T-cell (primary cell): ENCODE measurements at regions not wholly inside any gene's neighbourhood (a gene's known extent, or its start where the extent isn't known, plus 50 kb on each side); places are given as distances from the start of the nearest gene placed in this dataset.
"Not testable (repeated sequence)": the region's sequence is repeated elsewhere in the genome, so short reads cannot be mapped to it uniquely, and the experiment has no call there.

Source experiments
- ATAC-seq, 4 experiments: fragments of 200-7000 bp in 3 of 4; fragments of 150-1000 bp in 1 of 4; cut with Tn5 transposase; replicated peaks in 1 of 4; 1 replicate in 3 of 4; 2 replicates in 1 of 4; pipeline ENCODE4 v1.10.0; 2021; ENCODE audit warnings: moderate library complexity in 3 of 4, mild to moderate bottlenecking in 2 of 4, moderate number of reproducible peaks in 1 of 4
- CTCF ChIA-PET, 2 donors: fragments of 300-600 bp; sonication (Branson Sonifier 250); formaldehyde crosslinking; loops; one replicate each; lab custom pipeline; 2022; ENCODE audit warnings: antibody characterized with exemption in 2 of 2; lab: Charles Lee
- POLR2A ChIA-PET, 2 donors: fragments of 300-600 bp; sonication (Branson Sonifier 250); formaldehyde crosslinking; loops; one replicate each; lab custom pipeline; 2022; ENCODE audit warnings: antibody characterized with exemption in 2 of 2; lab: Charles Lee
- DNase-seq, 35 experiments: peaks; one replicate each; pipeline versions ENCODE4 v3.0.0 to v3.0.0-alpha.2; 2013 to 2023
- H3K27ac ChIP-seq: one replicate; pipeline ENCODE4 v1.5.1; 2013; ENCODE audit warnings: low read length
- H3K27me3 ChIP-seq, 2 experiments: replicated peaks in 1 of 2; 1 replicate in 1 of 2; 2 replicates in 1 of 2; pipeline versions ENCODE4 v1.6.1 to v1.7.0; 2013; ENCODE audit warnings: low read length in 1 of 2, mixed read lengths in 1 of 2; ENCODE audit not compliant: control insufficient read depth in 2 of 2, insufficient read depth in 2 of 2; ENCODE audit errors: extremely low read depth in 1 of 2
- H3K36me3 ChIP-seq, 2 donors: 1 replicate in 1 of 2; 2 replicates in 1 of 2; pipeline versions ENCODE4 v1.6.1 to v1.7.0; 2013; ENCODE audit warnings: low read length in 1 of 2; ENCODE audit not compliant: control insufficient read depth in 2 of 2, insufficient read depth in 1 of 2; ENCODE audit errors: extremely low read depth in 1 of 2
- H3K4me1 ChIP-seq, 2 experiments: 1 replicate in 1 of 2; 2 replicates in 1 of 2; pipeline versions ENCODE4 v1.6.1 to v1.7.0; 2013; ENCODE audit warnings: low read length in 2 of 2, mixed read lengths in 1 of 2; ENCODE audit not compliant: insufficient read depth in 2 of 2, control insufficient read depth in 1 of 2; ENCODE audit errors: extremely low read depth in 1 of 2
- H3K4me3 ChIP-seq, 2 donors: 1 replicate in 1 of 2; 2 replicates in 1 of 2; pipeline versions ENCODE4 v1.5.1 to v1.7.0; 2013; ENCODE audit warnings: mild to moderate bottlenecking in 2 of 2, low read length in 1 of 2, moderate library complexity in 1 of 2; ENCODE audit not compliant: control insufficient read depth in 1 of 2; ENCODE audit errors: extremely low read depth in 1 of 2
- H3K9me3 ChIP-seq: 2 replicates; pipeline ENCODE4 v1.7.0; 2013
- H3K27ac Mint-ChIP-seq, 2 donors: one replicate each; pipeline ENCODE4 v1.8.0; 2020 to 2021; ENCODE audit warnings: mild to moderate bottlenecking in 2 of 2, mixed read lengths in 2 of 2
- H3K27me3 Mint-ChIP-seq, 2 donors: one replicate each; pipeline ENCODE4 v1.8.0; 2021 to 2022; ENCODE audit warnings: mixed read lengths in 2 of 2
- H3K36me3 Mint-ChIP-seq: one replicate; pipeline ENCODE4 v1.8.0; 2021; ENCODE audit warnings: mixed read lengths
- H3K4me1 Mint-ChIP-seq, 3 donors: one replicate each; pipeline ENCODE4 v1.8.0; 2020 to 2022; ENCODE audit warnings: mixed read lengths in 3 of 3, mild to moderate bottlenecking in 1 of 3
- H3K4me3 Mint-ChIP-seq, 3 donors: one replicate each; pipeline ENCODE4 v1.8.0; 2020 to 2022; ENCODE audit warnings: mild to moderate bottlenecking in 3 of 3, mixed read lengths in 3 of 3, moderate library complexity in 3 of 3
- H3K9me3 Mint-ChIP-seq, 3 donors: one replicate each; pipeline ENCODE4 v1.8.0; 2020 to 2022; ENCODE audit warnings: mixed read lengths in 3 of 3
- WGBS: methylation state at CpG from one replicate; pipeline ENCODE4 v1.1.5; 2013; ENCODE audit warnings: missing lambda C conversion rate; ENCODE audit not compliant: insufficient coverage; 5-methylcytosine and 5-hydroxymethylcytosine counted together

- H3K4me3 Mint-ChIP-seq: no peak overlapping the region
Measured at GRCh38 chr4:161287678-161288352, 876.0 kb downstream of the FSTL5 start.

GRCh38 chr4:161285461-161285860 is 878.3 kb downstream of the FSTL5 start:
- POLR2A ChIA-PET: no interaction called here
- Mint-ChIP-seq H3K9me3 (peaks cover 10 to 26% (median 11%) of the 10 kb centered on the region in 3 donors), H3K4me1 (no peaks in the 10 kb centered on the region), H3K27ac (no peak overlapping the region), H3K27me3 (no peaks in the 10 kb centered on the region), H3K36me3 (no peaks in the 10 kb centered on the region), H3K4me3 (no peak overlapping the region)
- ATAC-seq (no peak), DNase-seq (no peak)
- H3K4me1 ChIP-seq: no peaks in the 10 kb centered on the region
- no peak overlapping the region for H3K4me3 ChIP-seq
- no peaks in the 10 kb centered on the region for H3K36me3 ChIP-seq
- H3K27me3 ChIP-seq: no peaks in the 10 kb centered on the region
- CTCF ChIA-PET: no interaction called here
- H3K27ac ChIP-seq: no peak overlapping the region
- no peaks in the 10 kb centered on the region for H3K9me3 ChIP-seq

More at GRCh38 chr4:161287678-161288352, 876.0 kb downstream of the FSTL5 start:
- H3K27me3 ChIP-seq: no peaks in the 10 kb centered on the region
- no peaks in the 10 kb centered on the region for H3K36me3 ChIP-seq
- DNase-seq (no peak), ATAC-seq (no peak)
- CTCF ChIA-PET: no interaction called here
- no peaks in the 10 kb centered on the region for H3K4me1 ChIP-seq
- H3K9me3 ChIP-seq: no peaks in the 10 kb centered on the region
- POLR2A ChIA-PET: no interaction called here
- 50% methylated on average over 1 of the region's 6 CpGs for WGBS
- Mint-ChIP-seq H3K36me3 (no peaks in the 10 kb centered on the region), H3K27ac (no peak overlapping the region), H3K9me3 (peaks cover 11 to 40% (median 18%) of the 10 kb centered on the region in 3 donors), H3K4me1 (no peaks in the 10 kb centered on the region), H3K27me3 (no peaks in the 10 kb centered on the region)
- H3K27ac ChIP-seq: no peak overlapping the region
- no peak overlapping the region for H3K4me3 ChIP-seq

GRCh38 chr4:161280929-161281328 is 882.9 kb downstream of the FSTL5 start:
- Histone ChIP-seq H3K27ac (no peak overlapping the region), H3K27me3 (no peaks in the 10 kb centered on the region), H3K36me3 (no peaks in the 10 kb centered on the region), H3K4me3 (no peak overlapping the region), H3K9me3 (no peaks in the 10 kb centered on the region), H3K4me1 (no peaks in the 10 kb centered on the region)
- H3K4me1 Mint-ChIP-seq: no peaks in the 10 kb centered on the region
- H3K27me3 Mint-ChIP-seq: no peaks in the 10 kb centered on the region
- peaks cover 7 to 20% (median 11%) of the 10 kb centered on the region in 3 donors for H3K9me3 Mint-ChIP-seq
- no peak overlapping the region for H3K4me3 Mint-ChIP-seq
- no peaks in the 10 kb centered on the region for H3K36me3 Mint-ChIP-seq
- H3K27ac Mint-ChIP-seq: no peak overlapping the region
- CTCF ChIA-PET: no interaction called here
- ATAC-seq (no peak), DNase-seq (no peak)
- POLR2A ChIA-PET: no interaction called here
- WGBS: no CpG with 5 or more reads among the region's 2 CpGs

- Histone ChIP-seq H3K36me3 (no peaks in the 10 kb centered on the region), H3K4me1 (no peaks in the 10 kb centered on the region), H3K9me3 (no peaks in the 10 kb centered on the region), H3K27ac (no peak overlapping the region), H3K4me3 (no peak overlapping the region), H3K27me3 (no peaks in the 10 kb centered on the region)
- H3K36me3 Mint-ChIP-seq: no peaks in the 10 kb centered on the region
- DNase-seq (no peak), ATAC-seq (no peak)
- peaks cover 6 to 15% (median 6%) of the 10 kb centered on the region in 3 donors for H3K9me3 Mint-ChIP-seq
- CTCF ChIA-PET: no interaction called here
- WGBS: no CpG with 5 or more reads among the region's 2 CpGs
- H3K27ac Mint-ChIP-seq: no peak overlapping the region
- H3K27me3 Mint-ChIP-seq: no peaks in the 10 kb centered on the region
- no peaks in the 10 kb centered on the region for H3K4me1 Mint-ChIP-seq
- no peak overlapping the region for H3K4me3 Mint-ChIP-seq
- POLR2A ChIA-PET: interaction anchor here in 1 of 2 donors (0.5 kb wide), 1 partner anchor 15 kb away, joined by 10 read pairs; no protein-coding TSS in a partner anchor
Measured at GRCh38 chr4:161279095-161279494, 884.7 kb downstream of the FSTL5 start.

GRCh38 chr4:161277150-161277787 is 886.5 kb downstream of the FSTL5 start:
- H3K27me3 ChIP-seq, POLR2A ChIA-PET, H3K4me3 Mint-ChIP-seq, H3K9me3 ChIP-seq, DNase-seq, ATAC-seq, H3K4me3 ChIP-seq, H3K36me3 ChIP-seq, H3K27ac Mint-ChIP-seq, H3K4me1 ChIP-seq, H3K4me1 Mint-ChIP-seq, H3K36me3 Mint-ChIP-seq, CTCF ChIA-PET, H3K27me3 Mint-ChIP-seq, H3K27ac ChIP-seq: not testable (repeated sequence)
- 94% methylated on average over 32 of the region's 44 CpGs for WGBS
- H3K9me3 Mint-ChIP-seq: peaks cover 10 to 17% (median 12%) of the 10 kb centered on the region in 3 donors

GRCh38 chr4:161273607-161274006 is 890.2 kb downstream of the FSTL5 start:
- WGBS: 100% methylated on average over 1 of the region's 2 CpGs
- DNase-seq: no peak
- peaks cover 11 to 17% (median 16%) of the 10 kb centered on the region in 3 donors for H3K9me3 Mint-ChIP-seq
- no peaks in the 10 kb centered on the region for H3K36me3 ChIP-seq
- no peaks in the 10 kb centered on the region for H3K36me3 Mint-ChIP-seq
- H3K4me3 ChIP-seq: no peak overlapping the region
- POLR2A ChIA-PET: no interaction called here
- H3K9me3 ChIP-seq: peaks cover 4% of the 10 kb centered on the region
- no peaks in the 10 kb centered on the region for H3K4me1 Mint-ChIP-seq
- no peaks in the 10 kb centered on the region for H3K27me3 Mint-ChIP-seq
- ATAC-seq: no peak
- H3K27ac ChIP-seq: no peak overlapping the region
- H3K27ac Mint-ChIP-seq: no peak overlapping the region
- CTCF ChIA-PET: interaction anchor here in 1 of 2 donors (0.7 kb wide), 1 partner anchor 652 kb away, joined by 4 read pairs; no protein-coding TSS in a partner anchor
- no peaks in the 10 kb centered on the region for H3K4me1 ChIP-seq
- no peak overlapping the region for H3K4me3 Mint-ChIP-seq
- H3K27me3 ChIP-seq: no peaks in the 10 kb centered on the region
